Endodermal cell (in vitro differentiated cells): ENCODE measurements at regions not wholly inside any gene's neighbourhood (a gene's known extent, or its start where the extent isn't known, plus 50 kb on each side); places are given as distances from the start of the nearest gene placed in this dataset.

Experiments used
- DNase-seq: peaks from one replicate; pipeline ENCODE4 v3.0.0-alpha.2; 2017
- H3K27ac ChIP-seq: 2 replicates; pipeline ENCODE4 v1.5.1; 2013; ENCODE audit warnings: mild to moderate bottlenecking, low read depth, low read length, moderate library complexity
- H3K27me3 ChIP-seq: 2 replicates; pipeline ENCODE4 v1.6.1; 2013; ENCODE audit warnings: mild to moderate bottlenecking, low read length, moderate library complexity; ENCODE audit not compliant: insufficient read depth, control insufficient read depth, poor library complexity, severe bottlenecking
- H3K36me3 ChIP-seq: 2 replicates; pipeline ENCODE4 v1.7.0; 2013; ENCODE audit warnings: mild to moderate bottlenecking, low read length, moderate library complexity; ENCODE audit not compliant: control insufficient read depth, insufficient read depth
- H3K4me1 ChIP-seq: one replicate; pipeline ENCODE4 v1.7.0; 2013; ENCODE audit warnings: low read length; ENCODE audit not compliant: control insufficient read depth, insufficient read depth
- H3K4me3 ChIP-seq: 2 replicates; pipeline ENCODE4 v1.5.1; 2013; ENCODE audit warnings: mild to moderate bottlenecking, low read length, moderate library complexity
- H3K9ac ChIP-seq: 2 replicates; pipeline ENCODE4 v1.6.1; 2013; ENCODE audit warnings: mild to moderate bottlenecking, low read length, moderate library complexity; ENCODE audit not compliant: poor library complexity, severe bottlenecking; ENCODE audit errors: extremely low read depth
- H3K9me3 ChIP-seq: 2 replicates; pipeline ENCODE4 v1.6.1; 2013; ENCODE audit warnings: mild to moderate bottlenecking, low read length, moderate library complexity; ENCODE audit not compliant: control insufficient read depth
- H3K27ac Mint-ChIP-seq: 2 replicates; pipeline ENCODE4 v1.8.0; 2020; ENCODE audit warnings: mixed read lengths
- H3K27me3 Mint-ChIP-seq: 2 replicates; pipeline ENCODE4 v1.8.0; 2021; ENCODE audit warnings: mild to moderate bottlenecking, mixed read lengths; ENCODE audit not compliant: insufficient read depth
- H3K36me3 Mint-ChIP-seq: 2 replicates; pipeline ENCODE4 v1.8.0; 2020; ENCODE audit warnings: low read depth, mixed read lengths
- H3K4me1 Mint-ChIP-seq: 2 replicates; pipeline ENCODE4 v1.8.0; 2020; ENCODE audit warnings: mixed read lengths
- H3K4me3 Mint-ChIP-seq: 2 replicates; pipeline ENCODE4 v1.8.0; 2020; ENCODE audit warnings: mild to moderate bottlenecking, moderate library complexity, mixed read lengths
- H3K9me3 Mint-ChIP-seq: 2 replicates; pipeline ENCODE4 v1.8.0; 2020; ENCODE audit warnings: mild to moderate bottlenecking, mixed read lengths
- WGBS, 2 experiments: methylation state at CpG; one replicate each; pipeline versions ENCODE4 v1.1.5 to v1.1.7; 2013; ENCODE audit warnings: missing lambda C conversion rate in 2 of 2, mixed read lengths in 1 of 2; ENCODE audit not compliant: insufficient coverage in 1 of 2, insufficient read length in 1 of 2; 5-methylcytosine and 5-hydroxymethylcytosine counted together
- TF ChIP-seq, protein P1 (sequence below): fragments of 200-600 bp; sonication (generic); conservative IDR thresholded peaks from 2 replicates; pipeline ENCODE4 v1.5.0; 2021; ENCODE audit warnings: antibody characterized with exemption, mild to moderate bottlenecking

DNA sequence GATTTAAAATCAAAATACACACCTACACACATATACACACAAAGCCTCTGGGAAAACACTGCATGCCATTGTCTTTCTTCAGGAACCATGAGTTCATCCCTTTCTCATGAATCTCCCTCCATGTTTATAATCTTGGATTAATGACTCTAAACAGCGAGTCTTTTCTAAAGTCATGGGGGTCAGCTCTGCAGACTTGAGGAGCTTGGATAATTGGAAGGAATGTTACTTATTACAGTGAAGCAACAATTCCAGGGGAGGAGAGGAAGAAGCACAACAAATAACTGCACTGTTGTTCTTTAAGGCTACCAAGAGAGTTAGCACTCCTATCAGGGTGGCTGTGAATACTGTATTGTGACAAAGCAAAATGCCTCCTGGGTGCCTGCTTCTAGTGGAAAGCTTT lies 444.7 kb downstream of the ANXA1 start:
- Mint-ChIP-seq H3K27me3 (no peaks in the 10 kb centered on the region), H3K27ac (no peak overlapping the region), H3K9me3 (no peaks in the 10 kb centered on the region), H3K4me1 (peaks cover 25% of the 10 kb centered on the region), H3K36me3 (no peaks in the 10 kb centered on the region), H3K4me3 (no peak overlapping the region)
- H3K27me3 ChIP-seq: no peaks in the 10 kb centered on the region
- no peak overlapping the region for H3K27ac ChIP-seq
- no peak for DNase-seq
- peaks cover 8% of the 10 kb centered on the region for H3K4me1 ChIP-seq
- H3K9me3 ChIP-seq: no peaks in the 10 kb centered on the region
- no peak overlapping the region for H3K4me3 ChIP-seq
- H3K9ac ChIP-seq: no peak overlapping the region
- TF ChIP-seq, protein P1, sequence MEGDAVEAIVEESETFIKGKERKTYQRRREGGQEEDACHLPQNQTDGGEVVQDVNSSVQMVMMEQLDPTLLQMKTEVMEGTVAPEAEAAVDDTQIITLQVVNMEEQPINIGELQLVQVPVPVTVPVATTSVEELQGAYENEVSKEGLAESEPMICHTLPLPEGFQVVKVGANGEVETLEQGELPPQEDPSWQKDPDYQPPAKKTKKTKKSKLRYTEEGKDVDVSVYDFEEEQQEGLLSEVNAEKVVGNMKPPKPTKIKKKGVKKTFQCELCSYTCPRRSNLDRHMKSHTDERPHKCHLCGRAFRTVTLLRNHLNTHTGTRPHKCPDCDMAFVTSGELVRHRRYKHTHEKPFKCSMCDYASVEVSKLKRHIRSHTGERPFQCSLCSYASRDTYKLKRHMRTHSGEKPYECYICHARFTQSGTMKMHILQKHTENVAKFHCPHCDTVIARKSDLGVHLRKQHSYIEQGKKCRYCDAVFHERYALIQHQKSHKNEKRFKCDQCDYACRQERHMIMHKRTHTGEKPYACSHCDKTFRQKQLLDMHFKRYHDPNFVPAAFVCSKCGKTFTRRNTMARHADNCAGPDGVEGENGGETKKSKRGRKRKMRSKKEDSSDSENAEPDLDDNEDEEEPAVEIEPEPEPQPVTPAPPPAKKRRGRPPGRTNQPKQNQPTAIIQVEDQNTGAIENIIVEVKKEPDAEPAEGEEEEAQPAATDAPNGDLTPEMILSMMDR: no peak
- no peaks in the 10 kb centered on the region for H3K36me3 ChIP-seq
- 73% methylated on average over 1 of the region's 1 CpG; no CpG with 5 or more reads in 1 of the 2 experiments for WGBS, 2 experiments

DNA sequence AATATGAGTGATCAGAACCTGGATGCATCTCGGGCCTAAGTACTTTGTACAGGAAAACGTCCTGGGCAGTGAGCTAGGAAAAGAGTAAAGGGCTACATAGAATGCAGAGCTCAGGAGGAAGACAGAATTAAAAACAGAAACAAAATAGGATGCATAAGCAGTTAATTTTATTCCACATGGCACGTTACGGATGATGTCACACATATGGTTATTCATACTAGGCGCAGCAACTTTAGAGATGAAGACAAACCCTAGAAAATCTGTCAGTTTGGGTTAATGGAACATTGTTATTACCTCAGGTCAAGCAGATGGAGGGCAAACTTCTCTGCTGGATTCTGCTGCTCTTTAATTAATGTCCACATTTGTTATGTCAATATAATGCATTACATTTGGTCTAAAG lies 445.4 kb downstream of the ANXA1 start:
- Mint-ChIP-seq H3K27ac (no peak overlapping the region), H3K9me3 (no peaks in the 10 kb centered on the region), H3K4me1 (peaks cover 25% of the 10 kb centered on the region), H3K36me3 (no peaks in the 10 kb centered on the region), H3K27me3 (no peaks in the 10 kb centered on the region), H3K4me3 (no peak overlapping the region)
- H3K36me3 ChIP-seq: no peaks in the 10 kb centered on the region
- peaks cover 8% of the 10 kb centered on the region for H3K4me1 ChIP-seq
- no peak for DNase-seq
- H3K4me3 ChIP-seq: no peak overlapping the region
- H3K9ac ChIP-seq: no peak overlapping the region
- no peaks in the 10 kb centered on the region for H3K9me3 ChIP-seq
- TF ChIP-seq, protein P1: no peak
- no peak overlapping the region for H3K27ac ChIP-seq
- no peaks in the 10 kb centered on the region for H3K27me3 ChIP-seq
- WGBS, 2 experiments: 90 to 97% methylated on average over 5 of the region's 5 CpGs

DNA sequence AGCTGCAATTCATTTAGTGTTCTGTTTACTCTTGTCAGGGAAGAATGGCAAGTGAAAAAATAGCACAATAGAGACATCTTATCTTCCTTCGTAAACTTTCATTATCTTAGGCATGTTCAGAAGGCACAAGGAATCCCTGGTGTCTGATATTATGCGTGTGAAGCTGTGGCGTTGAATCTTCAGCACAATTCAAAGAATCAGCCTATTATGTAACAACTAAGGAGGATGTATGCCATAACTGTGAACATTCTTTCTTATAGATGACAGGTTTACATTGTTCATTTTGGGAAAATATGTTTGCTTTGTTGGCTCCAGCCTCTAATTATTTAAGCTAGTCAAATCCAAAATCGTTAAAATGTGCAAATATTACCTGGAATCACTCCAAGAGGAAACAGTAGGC lies 446.1 kb downstream of the ANXA1 start:
- peaks cover 8% of the 10 kb centered on the region for H3K4me1 ChIP-seq
- Mint-ChIP-seq H3K4me1 (peaks cover 25% of the 10 kb centered on the region), H3K4me3 (no peak overlapping the region), H3K36me3 (no peaks in the 10 kb centered on the region), H3K27ac (no peak overlapping the region), H3K9me3 (no peaks in the 10 kb centered on the region), H3K27me3 (no peaks in the 10 kb centered on the region)
- H3K4me3 ChIP-seq: no peak overlapping the region
- no peaks in the 10 kb centered on the region for H3K9me3 ChIP-seq
- DNase-seq: no peak
- TF ChIP-seq, protein P1: no peak
- H3K27ac ChIP-seq: no peak overlapping the region
- H3K9ac ChIP-seq: no peak overlapping the region
- H3K27me3 ChIP-seq: no peaks in the 10 kb centered on the region
- WGBS, 2 experiments: 88 to 90% methylated on average over 4 of the region's 4 CpGs
- H3K36me3 ChIP-seq: no peaks in the 10 kb centered on the region
